Fibroblast of lung (primary cell): ENCODE measurements at regions not wholly inside any gene's neighbourhood (a gene's known extent, or its start where the extent isn't known, plus 50 kb on each side); places are given as distances from the start of the nearest gene placed in this dataset.

Experiments used
- DNase-seq, 2 donors: peaks; one replicate each; pipeline versions ENCODE4 v3.0.0 to v3.0.0-alpha.2; 2010; ENCODE audit warnings: low read depth in 2 of 2
- H2AFZ ChIP-seq: 2 replicates; pipeline ENCODE4 v1.5.1; 2012; ENCODE audit warnings: low read length, control low read depth, inconsistent platforms
- H3K27ac ChIP-seq: 2 replicates; pipeline ENCODE4 v1.5.1; 2011; ENCODE audit warnings: low read length, control low read depth; ENCODE audit not compliant: insufficient read depth
- H3K27me3 ChIP-seq: 2 replicates; pipeline ENCODE4 v1.5.1; 2011; ENCODE audit warnings: mild to moderate bottlenecking, low read length; ENCODE audit not compliant: control insufficient read depth, insufficient read depth
- H3K36me3 ChIP-seq: 2 replicates; pipeline ENCODE4 v1.5.1; 2011; ENCODE audit warnings: low read length; ENCODE audit not compliant: control insufficient read depth, insufficient read depth
- H3K4me1 ChIP-seq: 2 replicates; pipeline ENCODE4 v1.5.1; 2011; ENCODE audit warnings: low read length; ENCODE audit not compliant: control insufficient read depth, insufficient read depth; ENCODE audit errors: extremely low read depth
- H3K4me2 ChIP-seq: 2 replicates; pipeline ENCODE4 v1.5.1; 2011; ENCODE audit warnings: low read length, control low read depth; ENCODE audit not compliant: insufficient read depth; ENCODE audit errors: extremely low read depth
- H3K4me3 ChIP-seq, 4 experiments: fragments of 200-600 bp in 1 of 4; sonication (generic) in 1 of 4; replicated peaks in 1 of 4; 2 replicates each; pipeline ENCODE4 v1.5.1; 2011 to 2016; ENCODE audit warnings: low read length in 4 of 4, low read depth in 3 of 4, mild to moderate bottlenecking in 3 of 4, control low read depth in 2 of 4, inconsistent platforms in 1 of 4, mixed read lengths in 1 of 4; ENCODE audit not compliant: insufficient read depth in 1 of 4; ENCODE audit errors: control extremely low read depth in 1 of 4
- H3K79me2 ChIP-seq: 2 replicates; pipeline ENCODE4 v1.5.1; 2012; ENCODE audit warnings: mild to moderate bottlenecking, low read length, inconsistent platforms; ENCODE audit not compliant: control insufficient read depth, insufficient read depth
- H3K9ac ChIP-seq: 2 replicates; pipeline ENCODE4 v1.5.1; 2011; ENCODE audit warnings: mild to moderate bottlenecking, low read length, control low read depth; ENCODE audit not compliant: insufficient read depth
- H3K9me3 ChIP-seq: 2 replicates; pipeline ENCODE4 v1.5.1; 2012; ENCODE audit warnings: low read depth, low read length; ENCODE audit not compliant: control insufficient read depth, insufficient read depth
- H4K20me1 ChIP-seq: 2 replicates; pipeline ENCODE4 v1.5.1; 2011; ENCODE audit warnings: low read length; ENCODE audit not compliant: control insufficient read depth, insufficient read depth; ENCODE audit errors: extremely low read depth
- CTCF ChIP-seq, 2 donors: IDR thresholded peaks in 1 of 2; conservative IDR thresholded peaks in 1 of 2; 1 replicate in 1 of 2; 2 replicates in 1 of 2; pipeline ENCODE4 v1.5.1; 2011 to 2012; ENCODE audit warnings: low read length in 2 of 2, control low read depth in 1 of 2, inconsistent platforms in 1 of 2, low read depth in 1 of 2, mild to moderate bottlenecking in 1 of 2
- EZH2 ChIP-seq: IDR thresholded peaks from 2 replicates; pipeline ENCODE4 v1.5.1; 2012; ENCODE audit warnings: low read length, control low read depth, mild to moderate bottlenecking; ENCODE audit errors: missing control alignments

- H3K4me1 ChIP-seq, result no peaks in the 10 kb centered on the region
- DNase-seq, result no peak
- H3K9ac ChIP-seq, result no peak overlapping the region
- no peak for TF ChIP-seq EZH2
- no peak for TF ChIP-seq CTCF (conservative IDR thresholded peaks at IDR 0.05 in 1 of 2, IDR thresholded peaks at IDR 0.05 in 1 of 2; ENCODE audit: low read depth in 1 of 2, low read length in 2 of 2)
- H3K4me2 ChIP-seq, result no peak overlapping the region
- H3K27ac ChIP-seq, result no peak overlapping the region
- no peaks in the 10 kb centered on the region for H4K20me1 ChIP-seq
- no peak overlapping the region for H2AFZ ChIP-seq
- no peaks in the 10 kb centered on the region for H3K9me3 ChIP-seq
- no peaks in the 10 kb centered on the region for H3K79me2 ChIP-seq
- no peak overlapping the region for H3K4me3 ChIP-seq
- peaks cover 3% of the 10 kb centered on the region for H3K27me3 ChIP-seq
- no peaks in the 10 kb centered on the region for H3K36me3 ChIP-seq
Observed at GRCh38 chr1:223052931-223053330, 90.1 kb downstream of the TLR5 start.

- Histone ChIP-seq H3K4me3 (no peak overlapping the region), H3K27ac (no peak overlapping the region), H3K9ac (no peak overlapping the region), H3K79me2 (no peaks in the 10 kb centered on the region), H2AFZ (no peak overlapping the region), H4K20me1 (no peaks in the 10 kb centered on the region), H3K4me2 (no peak overlapping the region), H3K27me3 (peaks cover 3% of the 10 kb centered on the region), H3K9me3 (no peaks in the 10 kb centered on the region), H3K36me3 (no peaks in the 10 kb centered on the region), H3K4me1 (no peaks in the 10 kb centered on the region)
- TF ChIP-seq CTCF (conservative IDR thresholded peaks at IDR 0.05 in 1 of 2, IDR thresholded peaks at IDR 0.05 in 1 of 2; ENCODE audit: low read depth in 1 of 2, low read length in 2 of 2), result no peak
- no peak for TF ChIP-seq EZH2
- no peak for DNase-seq
Observed at GRCh38 chr1:223056802-223057201, 86.2 kb downstream of the TLR5 start.

- no peaks in the 10 kb centered on the region for H3K79me2 ChIP-seq
- no peak overlapping the region for H3K27ac ChIP-seq
- no peaks in the 10 kb centered on the region for H3K9me3 ChIP-seq
- peaks cover 3% of the 10 kb centered on the region for H3K27me3 ChIP-seq
- H4K20me1 ChIP-seq, result no peaks in the 10 kb centered on the region
- no peak overlapping the region for H3K9ac ChIP-seq
- no peak for DNase-seq
- H2AFZ ChIP-seq, result no peak overlapping the region
- H3K36me3 ChIP-seq, result no peaks in the 10 kb centered on the region
- H3K4me1 ChIP-seq, result no peaks in the 10 kb centered on the region
- no peak for TF ChIP-seq EZH2
- no peak for TF ChIP-seq CTCF (conservative IDR thresholded peaks at IDR 0.05 in 1 of 2, IDR thresholded peaks at IDR 0.05 in 1 of 2; ENCODE audit: low read depth in 1 of 2, low read length in 2 of 2)
- H3K4me2 ChIP-seq, result no peak overlapping the region
- no peak overlapping the region for H3K4me3 ChIP-seq
Observed at GRCh38 chr1:223057569-223058093, 85.4 kb downstream of the TLR5 start.
